ENCODE measurements at regions not wholly inside any gene's neighbourhood (a gene's known extent, or its start where the extent isn't known, plus 50 kb on each side); places are given as distances from the start of the nearest gene placed in this dataset.
"Not testable (repeated sequence)": the region's sequence is repeated elsewhere in the genome, so short reads cannot be mapped to it uniquely, and the experiment has no call there.

DNA sequence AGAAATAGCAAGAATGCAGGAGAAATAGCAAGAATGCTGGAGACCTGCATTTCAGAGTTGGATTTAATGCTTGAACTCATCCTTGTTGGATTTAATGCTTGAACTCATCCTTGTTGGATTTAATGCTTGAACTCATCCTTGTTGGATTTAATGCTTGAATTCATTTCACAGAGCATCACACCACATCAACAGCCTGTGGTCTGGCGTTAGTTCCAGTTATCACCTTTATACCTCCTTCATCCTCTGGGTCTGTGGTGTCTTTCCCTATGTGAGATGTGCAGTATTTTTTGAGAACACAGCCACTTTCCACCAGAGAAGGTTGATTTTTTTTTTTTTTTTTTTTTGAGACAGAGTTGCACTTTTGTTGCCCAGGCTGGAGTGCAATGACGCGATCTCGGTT, 546.4 kb upstream of the SOX11 start:
- DNase-seq (ENCODE audit: low read depth, low spot score): no peak

DNA sequence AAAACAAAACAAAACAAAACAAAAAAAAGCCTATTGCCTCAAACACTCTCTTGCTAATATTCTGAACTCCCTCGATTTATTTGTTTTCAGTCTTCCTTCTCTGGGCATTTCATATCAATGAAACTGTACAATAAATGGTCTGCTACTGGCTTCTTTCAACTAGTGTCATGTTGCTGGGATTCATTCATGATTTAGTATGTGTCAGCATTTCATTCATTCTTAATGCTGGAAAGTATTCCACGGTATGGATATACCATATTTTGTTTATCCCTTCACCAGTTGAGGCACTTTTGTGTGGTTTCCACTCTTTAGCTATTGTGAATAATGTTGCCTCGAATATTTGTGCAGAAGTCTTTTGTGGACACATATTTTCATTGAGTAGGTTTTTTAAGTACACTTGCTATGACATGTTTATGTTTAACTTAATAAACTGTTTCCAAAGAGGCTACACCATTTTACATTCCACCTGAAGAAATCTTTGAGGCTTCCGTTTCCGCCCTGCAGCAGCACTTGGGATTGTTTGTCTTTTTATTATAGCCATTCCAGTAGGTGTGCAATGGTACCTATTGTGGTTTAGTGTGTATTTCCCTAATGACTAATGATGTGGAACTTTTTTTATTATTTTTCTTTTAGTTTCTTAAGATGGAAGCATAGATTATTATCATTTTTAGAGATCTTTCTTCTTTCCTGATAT, 543.6 kb upstream of the SOX11 start:
- DNase-seq (ENCODE audit: low read depth, low spot score): no peak

DNA sequence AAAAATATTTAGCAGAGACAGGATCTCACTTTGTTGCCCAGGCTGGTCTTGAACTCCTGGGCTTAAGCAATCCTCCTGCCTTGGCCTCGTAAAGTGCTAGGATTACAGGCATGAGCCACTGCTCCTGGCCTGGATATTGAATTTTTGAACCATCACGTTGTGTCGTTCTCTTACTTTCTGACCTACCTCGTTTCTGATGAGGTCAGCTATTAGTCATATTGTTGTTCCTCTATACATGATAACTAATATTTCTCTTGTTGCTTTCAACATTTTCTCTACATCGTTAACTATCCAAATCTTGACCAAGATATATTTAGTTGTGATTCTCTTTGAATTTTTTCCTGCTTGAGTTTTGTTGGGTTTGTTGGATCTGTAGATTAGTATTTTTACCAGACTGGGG, 541.3 kb upstream of the SOX11 start:
- no peak for DNase-seq (ENCODE audit: low read depth, low spot score)

DNA sequence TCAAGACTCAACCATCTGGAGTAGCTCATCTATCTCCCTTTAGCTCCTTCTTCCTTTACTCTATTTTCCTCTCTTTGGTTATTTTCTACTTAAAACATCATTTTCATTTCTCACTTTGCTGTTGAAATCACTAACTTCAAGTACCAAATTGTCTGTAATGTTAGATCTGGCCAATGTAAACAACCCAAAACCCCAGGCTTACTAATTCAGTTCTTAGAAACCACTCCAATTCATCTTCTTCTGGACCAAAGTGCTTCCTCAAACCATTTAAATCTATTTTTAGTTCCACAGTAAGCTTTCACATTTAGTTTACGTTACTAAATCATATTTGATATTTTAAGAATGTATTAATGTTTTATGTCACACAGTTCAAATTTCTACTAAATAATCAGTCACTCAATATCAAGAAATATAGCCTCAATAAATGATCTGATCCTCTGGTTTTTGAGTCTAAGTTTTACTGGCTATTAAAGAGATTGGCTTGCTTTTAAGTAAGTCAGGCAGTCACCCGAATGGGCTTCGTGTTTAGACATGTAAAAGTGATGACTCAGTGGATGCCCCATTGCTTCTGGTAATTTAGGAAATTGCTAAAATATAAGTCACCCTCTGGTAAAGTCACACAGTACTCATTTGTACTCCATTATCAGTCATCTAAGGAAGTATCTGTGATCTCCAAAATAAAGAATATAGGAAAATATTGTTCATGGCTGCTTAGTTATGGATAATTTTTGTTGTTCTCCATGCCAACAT, 527.2 kb upstream of the SOX11 start:
- peak; percentile 73 for DNase-seq (ENCODE audit: low read depth, low spot score)

DNA sequence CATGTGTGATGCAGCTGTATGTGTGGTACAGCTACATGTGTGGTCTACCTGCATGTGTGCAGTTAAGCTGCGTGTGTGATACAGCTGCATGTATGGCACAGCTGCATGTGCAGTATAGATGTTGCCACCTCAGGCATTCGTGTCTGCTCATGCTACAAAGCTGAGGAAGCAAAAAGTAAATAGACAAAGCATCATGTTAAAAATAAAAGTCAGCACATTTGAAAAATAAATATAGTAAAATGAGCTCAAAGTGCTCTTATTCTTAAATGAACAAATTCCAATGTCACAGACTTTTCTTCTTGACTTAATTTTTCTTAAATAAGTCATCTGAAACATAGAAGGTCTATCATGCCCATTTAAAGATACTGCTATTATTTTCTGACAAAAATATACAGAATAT, 519.3 kb upstream of the SOX11 start:
- DNase-seq (ENCODE audit: low read depth, low spot score): no peak

DNA sequence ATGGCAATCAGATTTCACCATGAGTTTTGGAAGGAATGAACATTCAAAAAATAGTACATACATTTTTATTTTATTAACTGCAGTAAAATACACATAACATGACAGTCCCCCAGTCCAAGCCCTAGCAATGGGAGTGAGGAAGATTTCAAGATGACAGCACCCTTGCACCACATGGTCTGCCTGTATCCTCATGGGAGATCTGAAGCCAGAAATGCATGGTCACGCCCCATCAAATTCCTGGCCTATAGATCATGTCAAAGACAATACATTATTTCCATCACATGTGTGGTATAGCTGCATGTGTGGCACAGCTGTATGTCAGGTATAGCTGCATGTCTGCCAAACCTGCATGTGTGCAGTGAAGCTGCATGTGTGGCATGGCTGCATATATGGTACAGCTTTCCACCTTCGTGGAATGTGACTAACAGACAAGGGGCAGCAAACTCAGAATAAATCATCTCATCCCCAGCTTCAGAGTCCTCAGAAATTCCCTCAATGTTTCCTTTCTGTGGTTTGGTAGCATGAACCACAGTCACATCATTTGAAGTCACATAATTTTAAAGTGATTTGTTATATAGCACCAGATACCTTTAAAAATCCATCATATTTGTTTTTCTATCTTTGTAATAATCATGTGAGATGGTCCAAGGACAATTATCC, 518.2 kb upstream of the SOX11 start:
- DNase-seq (ENCODE audit: low read depth, low spot score): no peak

DNA sequence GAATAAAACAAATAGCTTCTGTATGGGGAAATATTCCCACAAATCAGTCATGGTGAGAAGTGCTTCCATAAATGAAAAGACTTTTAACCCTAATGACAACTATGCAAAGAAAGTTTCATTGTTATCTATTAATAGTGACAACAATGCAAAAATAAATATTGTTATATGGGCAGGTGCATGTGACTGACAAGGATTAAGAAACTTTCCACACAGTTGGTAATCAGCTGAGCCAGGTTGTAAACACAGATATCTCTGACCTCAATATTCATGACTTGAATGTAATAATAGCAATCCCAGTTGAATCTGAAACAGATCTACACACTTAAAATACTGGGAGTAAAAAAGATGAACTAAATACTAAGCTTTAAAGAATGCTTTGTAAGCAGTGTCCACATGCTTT, 517.0 kb upstream of the SOX11 start:
- DNase-seq (ENCODE audit: low read depth, low spot score): no peak

DNA sequence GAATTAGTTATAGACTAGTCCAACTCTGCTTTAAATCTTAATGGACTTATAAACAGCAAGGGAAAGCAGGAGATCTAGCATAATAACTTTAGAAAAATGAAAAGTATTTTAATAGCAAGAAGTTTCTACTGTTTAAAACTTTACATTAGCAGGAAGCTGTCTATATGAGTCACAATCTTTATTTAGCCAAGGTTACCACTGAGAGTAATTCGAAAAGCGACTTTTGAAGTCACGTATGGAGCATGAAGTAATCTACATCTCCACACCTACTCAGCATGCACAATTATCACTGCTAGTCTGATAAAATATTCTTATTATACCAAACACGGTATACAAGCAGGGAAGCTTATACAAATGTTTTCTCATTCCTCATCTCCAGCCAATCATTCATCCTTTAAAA, 515.4 kb upstream of the SOX11 start:
- no peak for DNase-seq (ENCODE audit: low read depth, low spot score)

DNA sequence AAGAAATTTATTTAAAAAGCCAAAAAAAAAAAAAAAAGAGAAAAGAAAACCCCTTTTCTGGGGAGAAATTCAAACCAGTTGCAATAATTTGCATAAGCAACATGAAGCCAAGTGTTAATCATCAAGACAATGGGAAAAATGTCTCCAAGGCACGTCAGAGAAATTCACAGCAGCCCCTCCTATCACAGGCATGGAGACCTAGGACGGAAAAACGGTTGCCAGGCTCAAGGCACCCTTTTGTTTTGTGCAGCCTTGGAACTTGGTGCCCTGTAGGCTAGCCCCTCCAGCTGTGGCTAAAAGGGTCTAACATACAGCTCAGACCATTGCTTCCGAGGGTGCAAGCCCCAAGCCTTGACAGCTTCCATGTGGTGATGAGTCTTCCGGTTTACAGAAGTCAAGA, 509.2 kb upstream of the SOX11 start:
- DNase-seq (ENCODE audit: low read depth, low spot score): no peak

DNA sequence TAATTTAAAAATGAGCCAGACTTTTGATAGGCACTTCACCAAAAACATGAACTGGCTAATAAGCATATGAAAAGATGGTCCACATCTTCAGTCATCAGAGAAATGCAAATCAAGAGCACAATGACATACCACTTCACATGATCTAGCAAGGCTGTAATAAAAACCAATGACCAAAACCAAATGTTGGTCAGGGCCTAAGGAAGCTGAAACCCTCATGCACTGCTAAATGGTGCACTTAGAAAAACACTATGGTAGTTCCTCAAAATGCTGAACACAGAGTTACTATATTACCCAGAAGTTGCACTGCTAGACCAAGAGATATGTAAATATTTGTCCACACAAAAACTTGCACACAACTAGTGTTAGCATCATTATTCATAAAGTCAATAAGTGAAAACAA, 504.9 kb upstream of the SOX11 start:
- no peak for DNase-seq (ENCODE audit: low read depth, low spot score)

DNA sequence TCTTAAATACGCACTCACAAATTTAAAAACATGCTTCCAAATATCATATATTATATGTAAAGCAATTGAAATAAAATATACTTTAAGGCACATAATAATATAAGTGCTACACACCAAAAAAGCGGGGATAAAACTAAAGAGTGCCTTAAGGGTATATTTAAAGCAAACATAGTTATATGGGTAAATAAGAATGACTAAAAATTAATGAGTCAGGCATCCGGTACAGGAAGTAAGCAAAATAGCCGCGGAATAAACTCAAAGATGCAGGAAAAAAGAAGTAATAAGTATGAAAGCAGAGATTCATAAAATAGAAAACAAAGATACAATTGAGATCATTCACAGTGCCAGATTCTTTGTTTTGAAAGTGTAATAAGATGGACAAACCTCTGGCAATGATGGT, 503.5 kb upstream of the SOX11 start:
- no peak for DNase-seq (ENCODE audit: low read depth, low spot score)

DNA sequence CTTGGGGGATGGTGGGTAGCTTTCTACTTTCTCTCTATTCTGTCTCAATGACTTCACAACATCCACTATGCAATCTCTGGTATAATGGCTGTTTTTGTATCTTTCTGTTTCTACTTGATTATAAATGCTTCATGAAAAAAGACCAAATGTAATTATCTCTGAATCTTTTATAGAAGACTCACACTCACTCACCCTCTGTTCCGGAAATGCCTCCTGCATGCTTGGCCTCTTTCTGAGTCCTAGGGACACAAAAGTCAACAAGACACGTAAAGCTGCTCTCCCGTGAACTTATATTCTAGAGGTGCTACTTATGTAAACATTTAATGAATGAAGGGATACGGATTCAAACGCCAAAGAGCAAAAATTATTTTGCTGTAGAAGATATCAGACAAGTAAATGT, 502.2 kb upstream of the SOX11 start:
- DNase-seq (ENCODE audit: low read depth, low spot score): no peak

DNA sequence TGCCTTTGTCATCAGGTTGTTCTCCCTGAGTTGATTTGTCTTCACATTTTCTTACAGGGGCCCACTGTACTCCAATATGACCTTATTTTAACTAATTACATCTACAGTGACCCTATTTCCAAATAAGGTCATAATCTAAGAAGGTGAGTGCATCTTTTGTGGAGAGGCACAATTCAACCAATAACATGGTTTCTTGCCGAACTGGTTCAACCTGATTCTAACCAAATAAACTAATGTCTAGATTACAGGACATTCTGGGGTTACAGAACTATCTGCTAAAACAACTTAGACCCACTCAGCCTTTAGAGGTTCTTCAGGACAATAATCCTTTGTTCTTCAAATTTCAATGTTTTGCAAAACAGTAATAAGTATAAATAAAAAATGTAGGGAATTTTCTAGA, 496.5 kb upstream of the SOX11 start:
- no peak for DNase-seq (ENCODE audit: low read depth, low spot score)

DNA sequence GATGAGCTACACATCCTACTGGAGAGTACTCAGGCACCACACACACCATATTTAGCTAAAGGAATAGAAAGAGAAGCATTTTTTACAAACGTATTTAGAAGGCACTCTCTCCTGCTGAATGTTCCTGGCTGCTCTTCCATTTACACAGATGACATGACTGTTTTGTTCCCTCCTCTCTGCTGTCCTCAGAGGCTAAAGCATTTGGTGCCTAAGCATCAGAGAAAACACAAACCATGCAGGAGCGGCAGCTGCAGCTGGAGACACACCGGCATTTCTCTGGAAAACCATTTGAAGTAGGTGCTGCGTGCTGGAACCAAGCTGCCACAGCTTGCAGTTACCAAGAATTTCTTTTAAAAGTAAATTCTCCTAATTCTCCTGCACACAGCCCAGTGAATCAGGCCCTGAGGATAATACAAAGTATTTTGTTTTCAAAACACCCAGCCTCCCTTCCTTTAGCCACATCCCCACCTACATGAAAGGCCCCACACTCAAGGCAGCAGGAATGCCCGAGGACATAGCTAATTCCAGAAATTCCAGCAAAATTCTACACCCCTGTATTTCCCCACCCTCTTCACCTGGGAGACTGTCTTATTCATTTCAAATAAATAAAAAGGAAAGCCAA, 488.9 kb upstream of the SOX11 start:
- peak; percentile 2 for DNase-seq (ENCODE audit: low read depth, low spot score)

DNA sequence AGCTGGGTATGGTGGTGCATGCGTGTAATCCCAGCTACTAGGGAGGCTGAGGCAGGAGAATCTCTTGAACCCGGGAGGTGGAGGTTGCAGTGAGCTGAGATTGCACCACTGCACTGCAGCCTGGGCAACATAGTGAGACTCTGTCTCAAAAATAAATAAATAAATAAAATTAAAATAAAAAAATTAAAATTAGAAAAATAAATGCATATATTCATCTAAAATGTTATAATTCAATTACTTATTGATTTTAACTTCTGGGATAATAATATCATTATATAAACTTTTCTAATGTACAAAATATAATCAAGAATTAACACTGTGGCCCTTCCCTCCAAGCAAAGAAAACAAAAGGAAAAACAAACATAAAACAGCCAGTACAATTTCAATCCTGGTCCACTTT, 485.4 kb upstream of the SOX11 start:
- not testable (repeated sequence) for DNase-seq (ENCODE audit: low read depth, low spot score)

DNA sequence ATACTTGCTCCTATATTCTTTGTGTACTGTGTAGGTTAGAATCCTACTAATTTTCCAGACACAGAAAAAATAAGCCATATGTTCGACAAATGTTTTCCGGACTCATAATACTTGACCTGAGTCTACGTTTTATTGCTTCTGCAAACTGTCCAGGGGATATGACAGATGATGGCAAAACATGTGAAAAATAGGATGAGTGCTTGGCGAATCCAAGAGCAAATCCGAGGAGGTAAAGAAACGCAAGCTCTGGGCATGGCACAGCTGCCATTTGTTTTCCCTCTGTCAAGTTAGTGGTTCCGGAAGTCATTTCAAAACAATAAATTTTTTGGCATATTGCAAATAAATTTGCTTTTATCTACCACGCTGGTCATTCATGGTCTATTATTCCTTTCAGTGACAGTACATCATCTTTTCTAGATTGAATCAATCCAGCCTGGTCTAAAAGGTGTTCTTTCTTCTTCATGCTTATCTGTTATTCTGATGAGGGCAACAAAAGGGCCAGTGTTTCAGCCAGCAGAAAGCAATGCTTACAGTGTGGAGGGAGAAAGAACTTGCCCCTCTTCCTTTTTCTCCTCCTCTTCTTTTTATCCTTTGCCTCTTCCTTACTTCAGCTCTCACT, 476.1 kb upstream of the SOX11 start:
- no peak for DNase-seq (ENCODE audit: low read depth, low spot score)

DNA sequence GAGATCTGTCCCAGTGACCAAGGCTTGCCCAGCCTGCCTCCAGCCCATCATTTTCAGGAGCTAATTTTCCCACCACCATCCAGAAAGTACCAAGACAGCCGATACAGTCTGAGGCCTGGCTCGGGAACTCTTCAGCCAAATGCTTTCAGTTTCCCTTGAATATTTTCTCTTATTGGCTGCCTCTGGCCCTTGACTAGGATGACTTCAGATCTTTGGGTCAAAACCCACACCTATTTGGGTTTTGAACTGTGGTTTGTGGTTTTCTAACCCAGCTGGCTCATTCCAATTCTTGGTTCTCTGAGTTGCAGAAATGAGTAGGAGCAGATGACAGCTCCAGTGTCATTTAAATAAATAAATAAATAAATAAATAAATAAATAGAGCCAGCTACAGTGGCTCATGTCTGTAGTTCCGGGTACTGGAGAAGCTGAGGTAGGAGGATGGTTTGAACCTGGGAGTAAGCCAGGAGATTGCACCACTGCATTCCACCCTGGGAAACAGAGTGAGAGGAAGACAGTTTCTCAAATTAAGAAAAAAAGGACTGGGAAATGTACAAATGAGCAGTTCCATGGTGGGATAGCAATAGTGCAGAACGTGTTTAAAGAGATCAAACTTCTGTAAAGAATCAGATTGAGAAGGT, 465.0 kb upstream of the SOX11 start:
- DNase-seq (ENCODE audit: low read depth, low spot score): peak; percentile 67

DNA sequence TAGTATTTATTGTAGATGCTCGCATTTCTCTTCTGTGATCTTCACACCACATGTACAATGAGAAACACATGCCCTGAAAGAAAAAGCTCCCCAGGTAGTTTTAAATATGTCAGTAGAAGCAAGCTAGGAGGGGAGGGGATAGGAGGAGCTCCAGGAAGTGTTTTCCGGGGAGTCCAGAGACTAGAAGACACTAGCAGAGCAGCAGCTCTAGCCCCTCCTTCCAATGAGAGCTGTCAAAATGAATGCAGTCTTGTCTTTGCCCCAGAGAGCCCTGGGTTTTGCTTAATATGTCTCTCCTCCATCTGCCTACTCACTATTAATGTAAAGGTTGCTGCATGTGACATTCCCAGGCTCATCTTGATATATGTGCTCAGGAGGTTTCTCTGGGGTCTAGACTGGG, 462.6 kb upstream of the SOX11 start:
- no peak for DNase-seq (ENCODE audit: low read depth, low spot score)

DNA sequence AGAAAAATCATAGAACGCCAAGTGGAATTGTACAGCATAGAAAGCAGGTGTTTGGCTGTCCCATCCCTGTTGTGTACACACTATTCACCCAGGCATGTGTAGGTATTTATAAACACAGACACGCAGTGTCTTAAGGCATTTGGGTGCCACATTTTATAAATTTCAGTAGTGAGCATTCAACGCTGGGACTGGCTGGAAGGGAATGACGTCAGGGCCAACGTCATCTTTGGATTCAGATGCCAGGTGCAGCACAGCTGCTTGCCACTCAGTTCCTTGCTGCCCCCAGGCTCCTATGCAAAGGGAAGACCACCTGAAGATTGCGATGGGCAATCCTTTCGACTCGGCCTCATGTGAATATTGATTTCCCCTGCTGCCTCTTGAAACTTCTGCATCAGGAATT, 461.7 kb upstream of the SOX11 start:
- no peak for DNase-seq (ENCODE audit: low read depth, low spot score)

DNA sequence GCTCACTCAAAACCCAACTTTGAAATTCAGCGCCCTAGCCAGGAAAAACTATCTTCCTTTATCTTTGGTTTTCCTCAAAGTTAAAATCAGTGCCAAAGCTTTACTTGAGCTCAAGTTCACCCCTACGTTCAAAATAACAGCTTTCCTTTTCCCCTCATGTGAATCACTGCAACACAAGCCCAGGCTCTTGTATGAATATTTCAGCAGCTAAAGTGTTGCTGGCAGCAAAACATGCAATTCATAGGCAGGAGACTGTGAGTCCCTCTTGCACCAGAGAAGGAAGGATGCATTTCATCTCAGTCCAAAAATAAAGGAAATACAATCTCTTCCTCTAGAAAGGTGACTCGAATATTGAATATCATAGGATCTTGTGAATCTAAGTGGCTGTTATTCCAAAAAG, 461.3 kb upstream of the SOX11 start:
- no peak for DNase-seq (ENCODE audit: low read depth, low spot score)

DNA sequence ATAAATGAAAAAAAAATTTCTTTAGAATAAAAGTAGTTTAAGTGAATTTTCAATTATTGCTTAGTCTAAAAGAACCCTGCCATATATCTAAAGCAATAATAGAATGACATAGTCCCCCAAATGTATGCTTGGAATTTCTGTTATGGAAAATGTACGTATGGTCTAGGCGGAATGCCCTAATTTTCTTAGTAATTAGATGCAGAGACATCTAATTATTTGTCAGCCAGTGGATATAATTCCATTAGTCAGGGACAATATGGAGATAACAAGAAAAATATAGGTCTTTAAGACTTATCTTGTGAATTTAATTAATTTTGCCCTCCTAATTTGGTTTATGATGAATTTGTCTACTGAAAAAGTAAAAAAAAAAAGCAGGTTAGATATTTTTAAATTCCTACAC, 460.9 kb upstream of the SOX11 start:
- DNase-seq (ENCODE audit: low read depth, low spot score): no peak

DNA sequence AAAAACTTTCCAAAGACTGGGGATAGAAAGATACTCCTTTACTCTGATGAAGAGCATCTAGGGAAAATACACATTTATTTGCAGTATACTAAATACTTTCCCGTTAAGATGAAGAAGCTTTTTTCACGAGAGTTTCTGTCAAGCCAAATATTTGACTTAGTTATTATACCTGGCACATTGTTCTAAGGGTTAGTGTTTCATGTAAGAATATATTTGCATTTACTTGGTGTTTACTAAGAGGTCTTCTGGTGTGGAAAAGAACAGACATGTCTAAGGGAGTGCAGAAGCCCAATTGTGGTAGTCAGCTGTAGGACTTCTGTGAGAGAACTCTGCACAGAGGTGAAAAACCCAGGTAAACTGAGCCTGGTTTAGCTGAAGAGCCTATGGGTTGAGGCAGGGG, 457.6 kb upstream of the SOX11 start:
- DNase-seq (ENCODE audit: low read depth, low spot score): no peak
